Parathyroid adenoma (tissue), 2 donors: ENCODE measurements at regions not wholly inside any gene's neighbourhood (a gene's known extent, or its start where the extent isn't known, plus 50 kb on each side); places are given as distances from the start of the nearest gene placed in this dataset.
A peak's percentile ranks its signal among the peaks of the same experiment; 100 is the strongest.

Experiments
- H2AFZ ChIP-seq: fragments of 300-600 bp; sonication (generic); one replicate; pipeline ENCODE4 v1.7.0; 2017; ENCODE audit warnings: antibody characterized with exemption, mild to moderate bottlenecking
- H3K27ac ChIP-seq: fragments of 300-600 bp; sonication (generic); one replicate; pipeline ENCODE4 v1.7.0; 2017
- H3K27me3 ChIP-seq: fragments of 300-600 bp; sonication (generic); one replicate; pipeline ENCODE4 v1.7.0; 2017; ENCODE audit warnings: low read length; ENCODE audit not compliant: control insufficient read depth, insufficient read depth
- H3K36me3 ChIP-seq: fragments of 300-600 bp; sonication (generic); one replicate; pipeline ENCODE4 v1.7.0; 2017; ENCODE audit warnings: low read length; ENCODE audit not compliant: control insufficient read depth, insufficient read depth
- H3K4me1 ChIP-seq: fragments of 300-600 bp; sonication (generic); one replicate; pipeline ENCODE4 v1.7.0; 2017; ENCODE audit warnings: control low read depth
- H3K4me2 ChIP-seq: fragments of 300-600 bp; sonication (generic); one replicate; pipeline ENCODE4 v1.7.0; 2017; ENCODE audit warnings: low read length
- H3K4me3 ChIP-seq: fragments of 300-600 bp; sonication (generic); one replicate; pipeline ENCODE4 v1.7.0; 2017; ENCODE audit warnings: low read depth, low read length
- H3K79me2 ChIP-seq: fragments of 300-600 bp; sonication (generic); one replicate; pipeline ENCODE4 v1.7.0; 2017; ENCODE audit warnings: control low read depth
- H3K9ac ChIP-seq: fragments of 300-600 bp; sonication (generic); one replicate; pipeline ENCODE4 v1.7.0; 2017; ENCODE audit warnings: mild to moderate bottlenecking
- H3K9me3 ChIP-seq: fragments of 300-600 bp; sonication (generic); one replicate; pipeline ENCODE4 v1.7.0; 2017; ENCODE audit warnings: low read length; ENCODE audit not compliant: control insufficient read depth
- CTCF ChIP-seq: fragments of 300-600 bp; sonication (generic); IDR thresholded peaks from one replicate; pipeline ENCODE4 v1.7.0; 2017; ENCODE audit warnings: antibody characterized with exemption, mild to moderate bottlenecking
- donor health status: primary hyperparathyroidism.

- no peak overlapping the region for H3K4me2 ChIP-seq
Measured at GRCh38 chr10:29845166-29845565, 210.4 kb upstream of the SVIL start.

GRCh38 chr10:29843143-29843542 is 208.4 kb upstream of the SVIL start:
- Histone ChIP-seq H3K4me2 (no peak overlapping the region), H3K9ac (no peak overlapping the region), H3K36me3 (no peaks in the 10 kb centered on the region), H3K4me1 (peaks cover 12% of the 10 kb centered on the region), H2AFZ (no peak overlapping the region), H3K9me3 (no peaks in the 10 kb centered on the region), H3K4me3 (no peak overlapping the region), H3K27me3 (no peaks in the 10 kb centered on the region), H3K79me2 (no peaks in the 10 kb centered on the region), H3K27ac (no peak overlapping the region)
- TF ChIP-seq CTCF, result no peak

More at GRCh38 chr10:29845166-29845565, 210.4 kb upstream of the SVIL start:
- Histone ChIP-seq H3K36me3 (no peaks in the 10 kb centered on the region), H3K4me1 (peaks cover 8% of the 10 kb centered on the region), H2AFZ (no peak overlapping the region), H3K79me2 (no peaks in the 10 kb centered on the region), H3K4me3 (no peak overlapping the region), H3K9me3 (no peaks in the 10 kb centered on the region), H3K9ac (no peak overlapping the region), H3K27ac (no peak overlapping the region), H3K27me3 (no peaks in the 10 kb centered on the region)
- TF ChIP-seq CTCF, result no peak

- Histone ChIP-seq H3K4me1 (peaks cover 12% of the 10 kb centered on the region), H3K79me2 (no peaks in the 10 kb centered on the region), H3K27me3 (no peaks in the 10 kb centered on the region), H3K36me3 (no peaks in the 10 kb centered on the region), H3K9ac (no peak overlapping the region), H3K4me2 (no peak overlapping the region), H2AFZ (no peak overlapping the region), H3K4me3 (no peak overlapping the region), H3K27ac (no peak overlapping the region), H3K9me3 (no peaks in the 10 kb centered on the region)
- no peak for TF ChIP-seq CTCF
Measured at GRCh38 chr10:29841724-29842649, 207.2 kb upstream of the SVIL start.

GRCh38 chr10:29840516-29841276 is 205.9 kb upstream of the SVIL start:
- Histone ChIP-seq H3K4me1 (peaks cover 12% of the 10 kb centered on the region), H3K4me2 (no peak overlapping the region), H3K36me3 (no peaks in the 10 kb centered on the region), H3K4me3 (no peak overlapping the region), H3K27ac (no peak overlapping the region), H3K79me2 (no peaks in the 10 kb centered on the region), H3K9ac (no peak overlapping the region), H2AFZ (peak overlapping the region; percentile 69), H3K9me3 (no peaks in the 10 kb centered on the region), H3K27me3 (no peaks in the 10 kb centered on the region)
- no peak for TF ChIP-seq CTCF
